ENCODE measurements at regions not wholly inside any gene's neighbourhood (a gene's known extent, or its start where the extent isn't known, plus 50 kb on each side); places are given as distances from the start of the nearest gene placed in this dataset.
"Not testable (repeated sequence)": the region's sequence is repeated elsewhere in the genome, so short reads cannot be mapped to it uniquely, and the experiment has no call there.

DNA sequence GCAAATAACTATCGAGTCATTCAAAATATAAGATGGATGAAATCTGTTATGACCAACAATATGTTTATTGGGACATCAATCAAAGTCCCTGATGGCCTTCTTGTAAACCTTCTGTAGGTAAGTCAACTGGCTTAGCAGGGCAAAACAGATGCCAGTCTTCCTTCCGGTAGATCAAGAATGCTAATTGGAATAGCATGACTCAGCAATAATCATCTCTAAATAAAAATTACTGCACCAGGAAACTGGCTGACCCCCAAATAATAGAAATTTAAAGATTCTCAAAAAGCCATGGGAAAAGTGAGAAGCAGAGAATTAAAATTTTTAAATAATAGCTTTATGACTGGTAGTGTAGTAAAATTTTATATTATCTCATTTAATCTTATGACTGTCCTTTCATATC is 1005.4 kb downstream of the OLFM4 start:
- BruUV-seq (replicated peaks) = no TSS peak
- TF ChIP-seq EZH2phosphoT487 (IDR thresholded peaks at IDR 0.05; ENCODE audit: borderline replicate concordance, low read depth, low read length) = no peak
- TF ChIP-seq, protein P1, sequence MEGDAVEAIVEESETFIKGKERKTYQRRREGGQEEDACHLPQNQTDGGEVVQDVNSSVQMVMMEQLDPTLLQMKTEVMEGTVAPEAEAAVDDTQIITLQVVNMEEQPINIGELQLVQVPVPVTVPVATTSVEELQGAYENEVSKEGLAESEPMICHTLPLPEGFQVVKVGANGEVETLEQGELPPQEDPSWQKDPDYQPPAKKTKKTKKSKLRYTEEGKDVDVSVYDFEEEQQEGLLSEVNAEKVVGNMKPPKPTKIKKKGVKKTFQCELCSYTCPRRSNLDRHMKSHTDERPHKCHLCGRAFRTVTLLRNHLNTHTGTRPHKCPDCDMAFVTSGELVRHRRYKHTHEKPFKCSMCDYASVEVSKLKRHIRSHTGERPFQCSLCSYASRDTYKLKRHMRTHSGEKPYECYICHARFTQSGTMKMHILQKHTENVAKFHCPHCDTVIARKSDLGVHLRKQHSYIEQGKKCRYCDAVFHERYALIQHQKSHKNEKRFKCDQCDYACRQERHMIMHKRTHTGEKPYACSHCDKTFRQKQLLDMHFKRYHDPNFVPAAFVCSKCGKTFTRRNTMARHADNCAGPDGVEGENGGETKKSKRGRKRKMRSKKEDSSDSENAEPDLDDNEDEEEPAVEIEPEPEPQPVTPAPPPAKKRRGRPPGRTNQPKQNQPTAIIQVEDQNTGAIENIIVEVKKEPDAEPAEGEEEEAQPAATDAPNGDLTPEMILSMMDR (conservative IDR thresholded peaks at IDR 0.05; ENCODE audit: low read length) = no peak
- no peak overlapping the region for H3K4me3 ChIP-seq (ENCODE audit: low read depth, low read length, poor library complexity, severe bottlenecking)
- H4K20me1 ChIP-seq (ENCODE audit: insufficient read depth, low read length) = no peaks in the 10 kb centered on the region
- H3K27ac ChIP-seq (ENCODE audit: low read depth, low read length, poor library complexity, severe bottlenecking) = no peak overlapping the region
- POLR2A ChIA-PET = no interaction called here
- no peaks in the 10 kb centered on the region for H3K9me2 ChIP-seq (ENCODE audit: insufficient read depth, low read length)
- H2AFZ ChIP-seq (ENCODE audit: low read length) = no peak overlapping the region
- H3K4me1 ChIP-seq (ENCODE audit: insufficient read depth, low read length, poor library complexity, severe bottlenecking) = no peaks in the 10 kb centered on the region
- DNase-seq (ENCODE audit: low spot score) = no peak
- no peaks in the 10 kb centered on the region for H3K36me3 ChIP-seq (ENCODE audit: insufficient read depth, low read length)
- intact Hi-C loops (cut with micrococcal nuclease; ENCODE audit: unreplicated experiment) = no loop called here
- H3K79me2 ChIP-seq (ENCODE audit: insufficient read depth, low read depth, low read length) = no peaks in the 10 kb centered on the region
- H3K9me3 ChIP-seq (ENCODE audit: low read length) = no peaks in the 10 kb centered on the region
- CTCF ChIA-PET (ENCODE audit: unreplicated experiment) = no interaction called here
- H3K4me2 ChIP-seq (ENCODE audit: low read length) = no peak overlapping the region

DNA sequence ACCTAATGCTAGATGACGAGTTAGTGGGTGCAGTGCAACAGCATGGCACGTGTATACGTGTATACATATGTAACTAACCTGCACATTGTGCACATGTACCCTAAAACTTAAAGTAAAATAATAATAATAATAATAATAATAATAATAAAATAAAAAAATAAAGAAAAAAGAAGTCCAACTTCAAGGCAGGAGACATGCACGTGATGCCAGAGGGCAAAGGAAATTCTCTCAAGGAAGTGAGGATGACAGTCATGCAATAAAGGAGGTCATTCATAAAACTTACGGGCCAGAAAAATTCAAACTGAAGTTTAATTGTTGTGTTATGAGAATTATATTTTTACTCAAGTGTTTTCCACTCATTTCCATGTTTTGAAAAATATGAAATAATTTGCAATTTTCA is 1028.8 kb downstream of the OLFM4 start:
- H3K79me2 ChIP-seq (ENCODE audit: insufficient read depth, low read depth, low read length); BruUV-seq (replicated peaks); DNase-seq (ENCODE audit: low spot score); intact Hi-C loops (cut with micrococcal nuclease; ENCODE audit: unreplicated experiment); H3K4me2 ChIP-seq (ENCODE audit: low read length); H3K4me3 ChIP-seq (ENCODE audit: low read depth, low read length, poor library complexity, severe bottlenecking); H3K9me2 ChIP-seq (ENCODE audit: insufficient read depth, low read length); POLR2A ChIA-PET; H3K4me1 ChIP-seq (ENCODE audit: insufficient read depth, low read length, poor library complexity, severe bottlenecking); H3K9me3 ChIP-seq (ENCODE audit: low read length); H3K36me3 ChIP-seq (ENCODE audit: insufficient read depth, low read length); CTCF ChIA-PET (ENCODE audit: unreplicated experiment); H4K20me1 ChIP-seq (ENCODE audit: insufficient read depth, low read length); H2AFZ ChIP-seq (ENCODE audit: low read length); H3K27ac ChIP-seq (ENCODE audit: low read depth, low read length, poor library complexity, severe bottlenecking): not testable (repeated sequence)

- H3K27ac ChIP-seq (ENCODE audit: low read depth, low read length, poor library complexity, severe bottlenecking); H3K9me2 ChIP-seq (ENCODE audit: insufficient read depth, low read length); H3K79me2 ChIP-seq (ENCODE audit: insufficient read depth, low read depth, low read length); H4K20me1 ChIP-seq (ENCODE audit: insufficient read depth, low read length); H3K36me3 ChIP-seq (ENCODE audit: insufficient read depth, low read length); CTCF ChIA-PET (ENCODE audit: unreplicated experiment); POLR2A ChIA-PET; DNase-seq (ENCODE audit: low spot score); H3K4me1 ChIP-seq (ENCODE audit: insufficient read depth, low read length, poor library complexity, severe bottlenecking); H2AFZ ChIP-seq (ENCODE audit: low read length); H3K4me3 ChIP-seq (ENCODE audit: low read depth, low read length, poor library complexity, severe bottlenecking); BruUV-seq (replicated peaks); intact Hi-C loops (cut with micrococcal nuclease; ENCODE audit: unreplicated experiment); H3K9me3 ChIP-seq (ENCODE audit: low read length); H3K4me2 ChIP-seq (ENCODE audit: low read length): not testable (repeated sequence)
Measured at GRCh38 chr13:54069958-54070357, 1041.3 kb downstream of the OLFM4 start.

DNA sequence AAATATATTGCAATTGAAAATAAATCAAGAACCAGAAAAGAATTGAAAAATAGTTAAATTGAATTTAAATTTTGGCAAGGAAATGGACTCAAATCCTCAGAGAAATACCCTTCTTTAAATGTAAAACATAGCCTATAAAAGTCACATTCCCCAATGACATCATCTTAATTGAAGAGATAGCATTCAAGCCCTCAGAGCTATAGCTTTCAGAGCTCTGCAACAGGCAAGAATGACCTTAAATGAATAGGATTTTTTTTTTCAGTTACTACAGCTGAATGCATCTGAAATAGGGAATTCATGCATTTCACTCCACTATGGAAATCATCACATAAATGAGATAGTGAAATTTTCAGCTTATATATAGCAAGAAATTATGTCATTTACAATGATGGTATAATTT is 1049.0 kb downstream of the OLFM4 start:
- POLR2A ChIA-PET = no interaction called here
- CTCF ChIA-PET (ENCODE audit: unreplicated experiment) = no interaction called here
- Histone ChIP-seq H2AFZ (ENCODE audit: low read length) (no peak overlapping the region), H4K20me1 (ENCODE audit: insufficient read depth, low read length) (no peaks in the 10 kb centered on the region), H3K9me2 (ENCODE audit: insufficient read depth, low read length) (no peaks in the 10 kb centered on the region), H3K4me3 (ENCODE audit: low read depth, low read length, poor library complexity, severe bottlenecking) (no peak overlapping the region), H3K4me2 (ENCODE audit: low read length) (no peak overlapping the region), H3K4me1 (ENCODE audit: insufficient read depth, low read length, poor library complexity, severe bottlenecking) (no peaks in the 10 kb centered on the region), H3K79me2 (ENCODE audit: insufficient read depth, low read depth, low read length) (no peaks in the 10 kb centered on the region), H3K9me3 (ENCODE audit: low read length) (no peaks in the 10 kb centered on the region), H3K36me3 (ENCODE audit: insufficient read depth, low read length) (no peaks in the 10 kb centered on the region), H3K27ac (ENCODE audit: low read depth, low read length, poor library complexity, severe bottlenecking) (no peak overlapping the region)
- TF ChIP-seq EZH2phosphoT487 (IDR thresholded peaks at IDR 0.05; ENCODE audit: borderline replicate concordance, low read depth, low read length) = no peak
- TF ChIP-seq, protein P1 (conservative IDR thresholded peaks at IDR 0.05; ENCODE audit: low read length) = no peak
- no TSS peak for BruUV-seq (replicated peaks)
- DNase-seq (ENCODE audit: low spot score) = no peak
- intact Hi-C loops (cut with micrococcal nuclease; ENCODE audit: unreplicated experiment) = no loop called here
